Psoas muscle (tissue), 7 donors: ENCODE measurements at regions not wholly inside any gene's neighbourhood (a gene's known extent, or its start where the extent isn't known, plus 50 kb on each side); places are given as distances from the start of the nearest gene placed in this dataset.

Source experiments
- ATAC-seq, 4 donors: fragments of 200-7000 bp; cut with Tn5 transposase; one replicate each; pipeline ENCODE4 v1.9.1; 2020; ENCODE audit warnings: moderate library complexity in 3 of 4, mild to moderate bottlenecking in 2 of 4
- DNase-seq, 2 donors: peaks; one replicate each; pipeline ENCODE4 v3.0.0-alpha.2; 2020
- H3K27ac ChIP-seq: fragments of 200-600 bp; one replicate; pipeline ENCODE4 v1.8.0; 2022
- H3K27me3 ChIP-seq, 3 donors: fragments of 200-600 bp in 1 of 3; one replicate each; pipeline versions ENCODE4 v1.6.1 to v1.8.0; 2013 to 2022; ENCODE audit warnings: low read length in 2 of 3, mild to moderate bottlenecking in 2 of 3, moderate library complexity in 1 of 3; ENCODE audit not compliant: insufficient read depth in 3 of 3
- H3K36me3 ChIP-seq, 2 donors: fragments of 200-600 bp in 1 of 2; one replicate each; pipeline versions ENCODE4 v1.6.1 to v1.8.0; 2013 to 2022; ENCODE audit warnings: low read depth in 1 of 2, mild to moderate bottlenecking in 1 of 2, moderate library complexity in 1 of 2; ENCODE audit not compliant: insufficient read depth in 1 of 2
- H3K4me1 ChIP-seq: fragments of 200-600 bp; one replicate; pipeline ENCODE4 v1.8.0; 2022
- H3K4me3 ChIP-seq: fragments of 200-600 bp; one replicate; pipeline ENCODE4 v1.8.0; 2022; ENCODE audit warnings: mild to moderate bottlenecking
- H3K9me3 ChIP-seq: fragments of 200-600 bp; one replicate; pipeline ENCODE4 v1.8.0; 2022
- WGBS, 3 donors: extraction: QIAGEN DNeasy Blood & Tissue Kit; methylation state at CpG; one replicate each; pipeline versions ENCODE4 v1.1.6 to v1.1.7; 2013; 5-methylcytosine and 5-hydroxymethylcytosine counted together
- intact Hi-C, 2 donors: fragments of 100-400 bp; cut with DNase I; formaldehyde crosslinking; loops; one replicate each; pipeline versions ENCODE4 v1.11.0 to v1.14.2; 2022
- TF ChIP-seq, protein P1 (sequence below): fragments of 200-600 bp; IDR thresholded peaks from one replicate; pipeline ENCODE4 v1.8.0; 2022; ENCODE audit warnings: antibody characterized with exemption
- donor health status: healthy with polysubstance abuse.
- donor health status: DM: no; HTN: no; CAD: no; lungs with moderate emphysema.
- donor health status: Bipolar disorder and iron deficiency.
- donor health status: healthy.
- donor health status: DM: yes; HTN: yes; CAD: no.
- donor health status: DM: no; HTN: no; CAD: no.
- donor health status: DM: yes; HTN: yes; CAD: no.

DNA sequence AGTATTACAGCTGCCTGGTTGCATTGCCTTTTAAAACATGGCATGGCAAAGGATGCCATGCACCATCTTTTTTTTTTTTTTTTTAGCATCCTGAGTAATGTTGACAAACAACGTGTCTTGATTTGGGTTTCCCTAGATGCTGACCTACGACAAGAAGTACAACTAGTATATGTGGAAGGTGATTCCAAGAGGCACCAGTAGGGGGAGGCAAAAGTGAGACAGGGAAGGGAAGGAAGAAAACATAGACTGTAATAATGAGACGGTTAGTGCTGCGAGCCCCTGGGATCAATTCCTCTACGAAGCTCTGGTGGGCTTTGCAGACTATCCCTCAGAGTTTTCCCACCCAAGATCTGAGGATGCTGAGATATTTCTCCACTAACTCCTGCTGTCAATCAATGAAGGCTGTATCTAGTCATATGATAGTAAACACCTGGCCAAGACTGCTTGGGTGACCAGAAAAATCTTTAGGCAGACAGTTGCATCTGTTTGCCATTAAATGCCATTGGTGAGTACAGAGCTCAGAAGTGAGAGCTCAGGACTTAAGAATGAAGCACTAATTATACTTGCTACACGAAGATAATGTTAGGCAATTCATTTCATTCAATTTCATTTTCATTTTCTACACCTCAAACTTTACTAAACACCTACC, 458.6 kb upstream of the GOT2 start:
- DNase-seq: no peak
- intact Hi-C loops: no loop called here
- H3K9me3 ChIP-seq: no peaks in the 10 kb centered on the region
- H3K36me3 ChIP-seq: no peaks in the 10 kb centered on the region
- H3K4me1 ChIP-seq: no peaks in the 10 kb centered on the region
- H3K27me3 ChIP-seq: no peaks in the 10 kb centered on the region
- no peak overlapping the region for H3K27ac ChIP-seq
- 25 to 45% (median 32%) methylated on average over 6 of the region's 6 CpGs for WGBS, 3 donors
- no peak for ATAC-seq
- TF ChIP-seq, protein P1, sequence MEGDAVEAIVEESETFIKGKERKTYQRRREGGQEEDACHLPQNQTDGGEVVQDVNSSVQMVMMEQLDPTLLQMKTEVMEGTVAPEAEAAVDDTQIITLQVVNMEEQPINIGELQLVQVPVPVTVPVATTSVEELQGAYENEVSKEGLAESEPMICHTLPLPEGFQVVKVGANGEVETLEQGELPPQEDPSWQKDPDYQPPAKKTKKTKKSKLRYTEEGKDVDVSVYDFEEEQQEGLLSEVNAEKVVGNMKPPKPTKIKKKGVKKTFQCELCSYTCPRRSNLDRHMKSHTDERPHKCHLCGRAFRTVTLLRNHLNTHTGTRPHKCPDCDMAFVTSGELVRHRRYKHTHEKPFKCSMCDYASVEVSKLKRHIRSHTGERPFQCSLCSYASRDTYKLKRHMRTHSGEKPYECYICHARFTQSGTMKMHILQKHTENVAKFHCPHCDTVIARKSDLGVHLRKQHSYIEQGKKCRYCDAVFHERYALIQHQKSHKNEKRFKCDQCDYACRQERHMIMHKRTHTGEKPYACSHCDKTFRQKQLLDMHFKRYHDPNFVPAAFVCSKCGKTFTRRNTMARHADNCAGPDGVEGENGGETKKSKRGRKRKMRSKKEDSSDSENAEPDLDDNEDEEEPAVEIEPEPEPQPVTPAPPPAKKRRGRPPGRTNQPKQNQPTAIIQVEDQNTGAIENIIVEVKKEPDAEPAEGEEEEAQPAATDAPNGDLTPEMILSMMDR: no peak
- H3K4me3 ChIP-seq: no peak overlapping the region

DNA sequence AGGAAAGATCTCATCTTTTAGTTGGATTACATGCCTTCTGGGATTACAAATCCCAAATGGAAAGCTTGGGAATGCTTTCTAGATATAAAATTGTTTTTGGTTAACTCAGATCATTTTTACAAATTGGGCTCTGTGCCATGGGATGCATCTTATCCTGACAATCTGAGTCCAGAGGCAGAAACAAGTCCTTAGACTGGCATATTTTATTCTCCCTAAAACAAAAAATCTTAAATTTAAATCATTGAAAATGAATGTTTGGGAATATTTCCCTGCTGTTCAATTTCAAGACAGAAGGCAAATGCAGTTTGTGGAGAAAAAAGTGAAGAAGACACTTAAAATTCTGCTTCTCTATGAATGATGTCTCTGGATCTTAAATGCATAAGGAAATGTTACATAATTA, 456.6 kb upstream of the GOT2 start:
- DNase-seq (no peak), ATAC-seq (no peak)
- Histone ChIP-seq H3K27me3 (no peaks in the 10 kb centered on the region), H3K4me3 (no peak overlapping the region), H3K27ac (no peak overlapping the region), H3K4me1 (no peaks in the 10 kb centered on the region), H3K36me3 (no peaks in the 10 kb centered on the region), H3K9me3 (no peaks in the 10 kb centered on the region)
- intact Hi-C loops: no loop called here
- TF ChIP-seq, protein P1: no peak

DNA sequence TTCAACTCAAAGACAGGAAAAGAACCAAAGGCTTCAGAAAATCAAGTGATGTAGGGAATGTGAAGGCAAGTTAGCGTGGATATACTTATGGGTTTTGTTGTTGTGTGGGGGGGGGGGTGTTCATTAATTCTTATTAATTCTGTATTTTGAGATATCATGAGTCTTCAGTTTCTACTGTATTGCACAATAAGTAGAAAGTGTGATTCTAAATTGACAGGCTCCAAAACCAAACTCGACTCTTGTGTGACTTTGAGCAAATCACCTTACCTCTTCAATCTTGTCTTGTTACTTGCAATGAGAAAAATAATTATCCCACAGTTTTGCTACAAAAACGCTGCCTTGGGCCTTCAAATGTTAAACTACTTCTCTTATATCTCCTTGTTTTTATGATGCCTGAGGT, 453.9 kb upstream of the GOT2 start:
- H3K36me3 ChIP-seq: no peaks in the 10 kb centered on the region
- TF ChIP-seq, protein P1: no peak
- WGBS, 3 donors: 72 to 75% (median 73%) methylated on average over 3 of the region's 3 CpGs
- H3K27me3 ChIP-seq: no peaks in the 10 kb centered on the region
- H3K27ac ChIP-seq: no peak overlapping the region
- DNase-seq (no peak), ATAC-seq (no peak)
- no peaks in the 10 kb centered on the region for H3K4me1 ChIP-seq
- H3K9me3 ChIP-seq: no peaks in the 10 kb centered on the region
- H3K4me3 ChIP-seq: no peak overlapping the region
- intact Hi-C loops: no loop called here

DNA sequence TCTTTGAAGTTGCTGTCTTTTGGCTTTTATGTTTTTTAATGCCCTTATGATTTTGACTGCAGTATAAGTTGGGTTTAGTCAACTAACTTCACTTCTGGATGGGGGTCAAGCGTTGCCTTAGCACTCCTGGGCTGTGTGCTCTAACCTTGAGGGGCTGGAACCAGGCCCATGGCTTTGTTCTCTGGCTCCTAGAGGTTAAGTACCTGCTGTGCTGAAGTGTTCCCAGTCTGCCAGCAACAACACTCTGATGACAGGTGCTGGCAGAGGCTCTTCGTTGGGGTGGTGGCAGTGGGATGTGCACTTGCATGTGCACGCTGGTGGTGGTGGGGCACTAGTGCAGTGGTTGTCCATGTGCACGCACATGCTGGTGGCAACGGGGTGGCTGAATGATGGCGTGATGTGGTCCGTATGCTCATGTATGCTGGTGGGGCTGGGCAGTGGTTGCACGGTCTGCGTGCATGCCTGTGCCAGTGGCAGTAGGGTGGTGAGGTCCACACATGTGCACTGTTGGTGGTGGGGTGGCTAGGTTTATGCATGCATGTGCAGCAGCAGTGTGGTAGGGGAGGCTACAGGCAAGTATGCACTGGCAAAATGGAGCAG, 447.8 kb upstream of the GOT2 start:
- 90 to 93% (median 90%) methylated on average over 9 of the region's 9 CpGs for WGBS, 3 donors
- TF ChIP-seq, protein P1: no peak
- no peak for DNase-seq
- Histone ChIP-seq H3K27me3 (no peaks in the 10 kb centered on the region), H3K27ac (no peak overlapping the region), H3K36me3 (no peaks in the 10 kb centered on the region), H3K4me1 (no peaks in the 10 kb centered on the region), H3K4me3 (no peak overlapping the region), H3K9me3 (no peaks in the 10 kb centered on the region)
- intact Hi-C loops: no loop called here
- ATAC-seq: no peak

DNA sequence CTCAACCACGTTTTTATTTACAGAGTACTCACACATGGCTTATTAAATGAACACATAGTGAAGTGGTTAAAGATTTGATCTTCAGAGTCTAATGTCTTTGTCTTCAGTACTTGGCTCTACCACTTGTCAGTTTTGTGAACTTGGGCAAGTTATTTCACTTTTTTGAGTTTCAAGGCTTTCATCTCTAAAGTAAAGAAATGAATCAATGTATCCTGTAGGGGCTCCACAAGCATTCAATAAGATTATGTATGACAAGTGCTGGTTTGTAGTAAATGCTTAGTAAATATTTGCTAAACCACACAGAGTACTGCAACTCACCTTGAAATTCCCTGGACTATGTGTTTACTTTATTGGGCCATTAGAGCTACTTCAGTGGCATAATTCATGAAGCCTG, 446.0 kb upstream of the GOT2 start:
- 39 to 63% (median 56%) methylated on average over 1 of the region's 1 CpG for WGBS, 3 donors
- Histone ChIP-seq H3K27ac (no peak overlapping the region), H3K27me3 (no peaks in the 10 kb centered on the region), H3K4me3 (no peak overlapping the region), H3K9me3 (no peaks in the 10 kb centered on the region), H3K4me1 (no peaks in the 10 kb centered on the region), H3K36me3 (no peaks in the 10 kb centered on the region)
- TF ChIP-seq, protein P1: no peak
- no peak for DNase-seq
- no peak for ATAC-seq
- intact Hi-C loops: no loop called here
